ENCODE measurements at regions not wholly inside any gene's neighbourhood (a gene's known extent, or its start where the extent isn't known, plus 50 kb on each side); places are given as distances from the start of the nearest gene placed in this dataset.

DNA sequence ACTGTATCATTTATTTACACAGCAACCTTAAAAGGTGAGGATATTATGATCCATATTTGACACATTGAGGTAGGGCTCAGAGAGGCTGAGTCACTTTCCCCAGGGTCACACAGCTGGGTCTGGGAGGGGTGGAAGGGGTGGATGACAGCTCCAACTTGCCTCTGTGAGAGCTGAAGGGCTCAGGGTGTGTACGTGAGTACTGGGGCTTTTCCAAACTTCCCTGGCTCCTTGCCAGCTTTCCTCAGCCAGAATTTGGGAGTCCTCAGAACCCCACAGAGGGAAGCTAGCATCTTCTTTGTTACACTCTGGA, 58.3 kb upstream of the SLC6A11 start:
- Histone ChIP-seq H3K9ac (replicated peaks; ENCODE audit: extremely low read depth, insufficient read depth, low read length) (no peak overlapping the region), H3K9me1 (replicated peaks; ENCODE audit: control insufficient read depth, extremely low read depth, insufficient read depth, low read length) (no peaks in the 10 kb centered on the region), H3K9me3 (replicated peaks; ENCODE audit: control insufficient read depth, insufficient read depth, low read length) (no peaks in the 10 kb centered on the region), H3K36me3 (ENCODE audit: control insufficient read depth in 2 of 2, extremely low read depth in 1 of 2, insufficient read depth in 2 of 2, low read length in 2 of 2) (no peaks in the 10 kb centered on the region), H3K4me2 (ENCODE audit: insufficient read depth, low read length) (no peak overlapping the region), H3K4me1 (ENCODE audit: control insufficient read depth, extremely low read depth, insufficient read depth, low read length) (no peaks in the 10 kb centered on the region), H3K79me2 (ENCODE audit: control insufficient read depth, insufficient read depth, low read length) (no peaks in the 10 kb centered on the region), H3K27ac (ENCODE audit: insufficient read depth, low read depth, low read length) (no peak overlapping the region), H4K20me1 (replicated peaks; ENCODE audit: control insufficient read depth, extremely low read depth, insufficient read depth, low read length) (no peaks in the 10 kb centered on the region), H2AFZ (ENCODE audit: low read depth, low read length) (no peak overlapping the region), H3K27me3 (ENCODE audit: control insufficient read depth in 2 of 2, insufficient read depth in 2 of 2, low read length in 2 of 2) (no peaks in the 10 kb centered on the region), H3K4me3 (replicated peaks in 1 of 3; ENCODE audit: insufficient read depth in 1 of 3, low read depth in 1 of 3, low read length in 3 of 3) (no peak overlapping the region)
- intact Hi-C loops (cut with micrococcal nuclease): loop anchor here (1.0 to 10.0 kb wide), 6 partner anchors 26 to 457 kb away; no protein-coding TSS in a partner anchor
- FAIRE-seq (no peak), DNase-seq (ENCODE audit: low read depth, low spot score) (no peak)
- dilution Hi-C loops (cut with MboI; ENCODE audit: extremely low pct_ligation_motif_present, low sequenced_read_pairs): no loop called here
- no peak for TF ChIP-seq GATA2 (IDR thresholded peaks at IDR 0.05; ENCODE audit: insufficient read depth, insufficient read length, low read depth, low read length)
- no peak for TF ChIP-seq FOS (IDR thresholded peaks at IDR 0.05; ENCODE audit: borderline replicate concordance, insufficient read depth, low read length)
- no peak for TF ChIP-seq MAX (IDR thresholded peaks at IDR 0.05; ENCODE audit: insufficient read depth, insufficient read length)
- no peak for TF ChIP-seq JUN (IDR thresholded peaks at IDR 0.05; ENCODE audit: borderline replicate concordance, insufficient read depth, insufficient read length, low read depth)
- no peak for TF ChIP-seq MYC (IDR thresholded peaks at IDR 0.05; ENCODE audit: low read depth, low read length)
- TF ChIP-seq POLR2A (IDR thresholded peaks at IDR 0.05; ENCODE audit: low read depth, low read length): no peak
- CTCF ChIA-PET: interaction anchor here (1.2 to 6.8 kb wide), 12 partner anchors 10 to 302 kb away, joined by 3 to 75 read pairs (median 14); no protein-coding TSS in a partner anchor
- POLR2A ChIA-PET: no interaction called here
- BruUV-seq (replicated peaks): no TSS peak

DNA sequence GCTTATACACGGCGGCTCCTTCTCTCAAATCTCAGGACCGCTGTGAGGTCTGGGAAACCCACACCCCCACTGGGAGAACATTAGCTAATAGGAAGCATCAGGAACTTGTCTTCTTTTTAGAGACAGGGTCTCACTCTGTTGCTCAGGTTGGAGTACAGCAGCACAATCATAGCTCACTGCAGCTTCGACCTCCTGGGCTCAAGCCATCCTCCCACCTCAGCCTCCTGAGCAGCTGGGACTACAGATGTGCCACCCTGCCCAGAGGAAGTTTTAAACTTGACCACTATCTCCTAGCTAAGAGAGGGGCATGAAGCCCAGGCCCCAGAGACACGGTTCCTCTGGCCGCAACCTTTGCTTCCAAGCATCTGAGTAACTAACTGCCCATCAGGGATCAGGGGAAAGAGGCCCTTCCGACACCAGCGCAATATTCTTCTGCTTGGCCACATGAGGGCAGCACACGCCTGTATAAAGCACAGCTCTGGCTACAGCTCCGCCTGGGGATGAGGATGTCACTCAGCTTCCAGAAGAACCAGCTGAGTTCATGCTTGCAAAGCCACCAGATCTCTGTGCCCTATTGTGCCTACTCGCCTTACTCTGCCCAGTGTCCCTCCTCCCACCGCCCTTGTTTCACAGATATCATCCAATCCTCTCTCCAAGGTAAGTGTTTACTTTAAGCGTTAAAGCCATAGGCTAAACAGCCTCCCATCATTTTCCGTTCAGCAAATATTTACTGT, 57.6 kb upstream of the SLC6A11 start:
- intact Hi-C loops (cut with micrococcal nuclease): loop anchor here (1.0 to 10.0 kb wide), 6 partner anchors 25 to 456 kb away; no protein-coding TSS in a partner anchor
- Histone ChIP-seq H3K27me3 (ENCODE audit: control insufficient read depth in 2 of 2, insufficient read depth in 2 of 2, low read length in 2 of 2) (no peaks in the 10 kb centered on the region), H3K4me3 (replicated peaks in 1 of 3; ENCODE audit: insufficient read depth in 1 of 3, low read depth in 1 of 3, low read length in 3 of 3) (no peak overlapping the region), H2AFZ (ENCODE audit: low read depth, low read length) (no peak overlapping the region), H3K9me1 (replicated peaks; ENCODE audit: control insufficient read depth, extremely low read depth, insufficient read depth, low read length) (no peaks in the 10 kb centered on the region), H3K36me3 (ENCODE audit: control insufficient read depth in 2 of 2, extremely low read depth in 1 of 2, insufficient read depth in 2 of 2, low read length in 2 of 2) (no peaks in the 10 kb centered on the region), H4K20me1 (replicated peaks; ENCODE audit: control insufficient read depth, extremely low read depth, insufficient read depth, low read length) (no peaks in the 10 kb centered on the region), H3K79me2 (ENCODE audit: control insufficient read depth, insufficient read depth, low read length) (no peaks in the 10 kb centered on the region), H3K9me3 (replicated peaks; ENCODE audit: control insufficient read depth, insufficient read depth, low read length) (no peaks in the 10 kb centered on the region), H3K4me2 (ENCODE audit: insufficient read depth, low read length) (no peak overlapping the region), H3K4me1 (ENCODE audit: control insufficient read depth, extremely low read depth, insufficient read depth, low read length) (no peaks in the 10 kb centered on the region), H3K9ac (replicated peaks; ENCODE audit: extremely low read depth, insufficient read depth, low read length) (no peak overlapping the region), H3K27ac (ENCODE audit: insufficient read depth, low read depth, low read length) (no peak overlapping the region)
- DNase-seq (ENCODE audit: low read depth, low spot score) (peak; percentile 65), FAIRE-seq (peak; percentile 90)
- no TSS peak for BruUV-seq (replicated peaks)
- dilution Hi-C loops (cut with MboI; ENCODE audit: extremely low pct_ligation_motif_present, low sequenced_read_pairs): no loop called here
- ChIA-PET CTCF (interaction anchor here (0.6 to 6.8 kb wide), 26 partner anchors 9 to 1721 kb away, joined by 3 to 75 read pairs (median 4); partner anchors contain the start of gene ATG7), POLR2A (no interaction called here)
- TF ChIP-seq, protein P1, sequence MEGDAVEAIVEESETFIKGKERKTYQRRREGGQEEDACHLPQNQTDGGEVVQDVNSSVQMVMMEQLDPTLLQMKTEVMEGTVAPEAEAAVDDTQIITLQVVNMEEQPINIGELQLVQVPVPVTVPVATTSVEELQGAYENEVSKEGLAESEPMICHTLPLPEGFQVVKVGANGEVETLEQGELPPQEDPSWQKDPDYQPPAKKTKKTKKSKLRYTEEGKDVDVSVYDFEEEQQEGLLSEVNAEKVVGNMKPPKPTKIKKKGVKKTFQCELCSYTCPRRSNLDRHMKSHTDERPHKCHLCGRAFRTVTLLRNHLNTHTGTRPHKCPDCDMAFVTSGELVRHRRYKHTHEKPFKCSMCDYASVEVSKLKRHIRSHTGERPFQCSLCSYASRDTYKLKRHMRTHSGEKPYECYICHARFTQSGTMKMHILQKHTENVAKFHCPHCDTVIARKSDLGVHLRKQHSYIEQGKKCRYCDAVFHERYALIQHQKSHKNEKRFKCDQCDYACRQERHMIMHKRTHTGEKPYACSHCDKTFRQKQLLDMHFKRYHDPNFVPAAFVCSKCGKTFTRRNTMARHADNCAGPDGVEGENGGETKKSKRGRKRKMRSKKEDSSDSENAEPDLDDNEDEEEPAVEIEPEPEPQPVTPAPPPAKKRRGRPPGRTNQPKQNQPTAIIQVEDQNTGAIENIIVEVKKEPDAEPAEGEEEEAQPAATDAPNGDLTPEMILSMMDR (IDR thresholded peaks at IDR 0.05; ENCODE audit: extremely low read depth in 1 of 2, insufficient read depth in 1 of 2, low read depth in 1 of 2, low read length in 2 of 2): peak; percentile 61 to 76
- TF ChIP-seq MYC (IDR thresholded peaks at IDR 0.05; ENCODE audit: low read depth, low read length): no peak
